SK-N-DZ (cell line): ENCODE measurements at regions not wholly inside any gene's neighbourhood (a gene's known extent, or its start where the extent isn't known, plus 50 kb on each side); places are given as distances from the start of the nearest gene placed in this dataset.

ENCODE experiments used
- DNase-seq: peaks from one replicate; pipeline ENCODE4 v3.0.0-alpha.2; 2015; ENCODE audit warnings: low spot score

- no peak for DNase-seq
These were observed 273.2 kb downstream of the CDC5L start for GRCh38 chr6:44660561-44661220.

- peak; percentile 38 for DNase-seq
These were observed 273.9 kb downstream of the CDC5L start for GRCh38 chr6:44661221-44662008.

GRCh38 chr6:44662461-44663121, 275.1 kb downstream of the CDC5L start:
- DNase-seq, result no peak

GRCh38 chr6:44663860-44664634, 276.5 kb downstream of the CDC5L start:
- no peak for DNase-seq

GRCh38 chr6:44664716-44665115, 277.2 kb downstream of the CDC5L start:
- peak; percentile 47 for DNase-seq

GRCh38 chr6:44665143-44665542, 277.6 kb downstream of the CDC5L start:
- DNase-seq, result no peak

- no peak for DNase-seq
These were observed 278.2 kb downstream of the CDC5L start for GRCh38 chr6:44665683-44666082.

- DNase-seq, result no peak
These were observed 278.8 kb downstream of the CDC5L start for GRCh38 chr6:44666324-44666723.

- no peak for DNase-seq
These were observed 279.7 kb downstream of the CDC5L start for GRCh38 chr6:44667226-44667625.

GRCh38 chr6:44667668-44668390, 280.3 kb downstream of the CDC5L start:
- DNase-seq, result peak; percentile 46

GRCh38 chr6:44668391-44668930, 281.0 kb downstream of the CDC5L start:
- no peak for DNase-seq

GRCh38 chr6:44668976-44669934, 281.7 kb downstream of the CDC5L start:
- DNase-seq, result no peak

GRCh38 chr6:44670146-44670545, 282.6 kb downstream of the CDC5L start:
- DNase-seq, result no peak

GRCh38 chr6:44671333-44671732, 283.8 kb downstream of the CDC5L start:
- DNase-seq, result no peak

GRCh38 chr6:44672086-44672485, 284.6 kb downstream of the CDC5L start:
- no peak for DNase-seq

- no peak for DNase-seq
These were observed 285.3 kb downstream of the CDC5L start for GRCh38 chr6:44672841-44673240.

GRCh38 chr6:44674226-44675155, 287.0 kb downstream of the CDC5L start:
- no peak for DNase-seq

GRCh38 chr6:44675449-44675848, 287.9 kb downstream of the CDC5L start:
- DNase-seq, result no peak
